Erythroblast (primary cell): ENCODE measurements at regions not wholly inside any gene's neighbourhood (a gene's known extent, or its start where the extent isn't known, plus 50 kb on each side); places are given as distances from the start of the nearest gene placed in this dataset.
"Not testable (repeated sequence)": the region's sequence is repeated elsewhere in the genome, so short reads cannot be mapped to it uniquely, and the experiment has no call there.

Experiments used
- DNase-seq, 2 experiments: peaks; one replicate each; lab custom pipeline; 2025; lab: John Stamatoyannopoulos, UW
- GATA1 ChIP-seq: IDR thresholded peaks from 2 replicates; pipeline ENCODE4 v1.6.1; 2011; ENCODE audit warnings: low read depth, mild to moderate bottlenecking, control low read depth, low read length, moderate library complexity
- POLR2A ChIP-seq: IDR thresholded peaks from 2 replicates; pipeline ENCODE4 v1.6.1; 2011; ENCODE audit warnings: mild to moderate bottlenecking, low read length

GRCh38 chr10:78460204-78460603 lies 426.5 kb downstream of the RPS24 start:
- no peak for DNase-seq

DNA sequence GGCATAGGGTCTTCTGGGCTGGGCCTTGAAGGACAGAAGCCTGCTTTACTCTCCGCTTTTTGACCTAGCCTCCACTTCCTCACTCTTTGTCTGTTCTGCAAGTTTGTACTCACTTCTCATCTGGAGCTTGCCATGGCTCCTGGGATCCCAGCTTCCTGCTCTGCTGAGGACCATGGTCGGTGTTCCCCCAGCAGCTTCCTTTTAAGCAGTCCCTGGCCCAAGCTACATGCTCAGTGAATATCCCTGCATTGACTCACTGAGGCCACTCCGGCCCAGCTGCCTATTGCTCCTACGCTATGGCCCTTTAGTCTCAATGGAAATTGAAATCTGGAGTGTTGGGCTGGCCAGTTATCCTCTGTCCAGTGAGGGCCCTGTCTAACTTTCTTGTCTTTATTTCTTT lies 427.7 kb downstream of the RPS24 start:
- DNase-seq: no peak
- TF ChIP-seq GATA1: no peak
- no peak for TF ChIP-seq POLR2A

More at GRCh38 chr10:78460204-78460603, 426.5 kb downstream of the RPS24 start:
- TF ChIP-seq POLR2A (no peak), GATA1 (no peak)

DNA sequence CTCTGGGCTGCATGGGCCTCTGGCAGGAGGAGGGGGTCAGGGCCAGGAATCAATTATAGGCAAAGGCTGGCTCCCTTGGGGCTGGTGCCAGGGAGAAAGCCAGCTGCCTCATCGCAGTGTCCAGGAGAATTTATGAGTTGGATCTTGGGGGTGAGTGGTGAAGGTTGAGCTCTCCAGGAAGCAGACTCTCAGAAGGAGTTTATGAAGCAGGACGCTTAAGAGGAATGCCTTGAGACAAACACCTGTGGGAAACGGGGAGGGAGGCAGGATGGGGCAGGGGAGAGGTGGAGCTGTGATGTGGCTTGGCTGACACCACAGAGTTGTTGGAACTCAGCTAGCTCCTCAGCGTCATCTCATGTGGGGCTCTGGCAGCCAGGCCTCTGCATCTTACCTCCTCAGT lies 428.5 kb downstream of the RPS24 start:
- DNase-seq: no peak
- TF ChIP-seq GATA1 (no peak), POLR2A (no peak)

- TF ChIP-seq POLR2A: no peak
- no peak for TF ChIP-seq GATA1
- DNase-seq: no peak
These were observed 429.1 kb downstream of the RPS24 start for GRCh38 chr10:78462726-78463228.

DNA sequence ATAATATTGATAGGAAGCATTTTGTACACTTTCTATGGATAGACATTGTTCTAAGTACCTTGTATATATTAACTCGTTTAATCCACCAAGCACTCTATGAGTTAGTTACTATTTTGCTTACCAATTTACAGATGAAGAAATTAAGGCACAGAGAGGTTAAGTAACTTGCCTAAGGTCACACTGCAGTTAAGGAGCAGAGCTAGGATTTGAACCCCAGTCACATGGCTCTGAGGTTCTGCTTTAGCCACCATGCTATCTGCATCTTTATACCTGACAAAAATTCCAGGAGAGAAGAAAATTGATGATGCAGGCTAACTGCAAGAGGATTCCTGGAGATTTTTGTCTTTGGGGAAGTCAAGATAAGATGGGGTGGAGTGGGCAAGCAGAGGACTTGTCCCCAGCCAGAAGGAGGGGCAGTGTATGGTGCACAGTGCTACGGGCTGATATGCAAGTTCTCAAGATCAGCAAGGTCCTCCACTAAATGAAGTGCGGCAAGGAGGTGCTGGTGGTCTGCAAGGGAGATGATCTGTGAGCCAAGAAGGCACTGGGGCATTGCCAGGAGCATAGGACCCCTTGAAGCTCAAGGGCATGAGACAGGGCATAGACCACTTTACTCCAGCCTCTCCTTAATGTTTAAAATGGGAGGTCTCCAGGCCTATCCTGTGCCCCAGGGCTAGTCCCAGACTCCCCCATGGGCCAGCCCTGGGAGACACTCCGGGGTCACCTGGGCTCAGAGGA lies 430.6 kb downstream of the RPS24 start:
- no peak for DNase-seq
- TF ChIP-seq POLR2A: no peak
- no peak for TF ChIP-seq GATA1

DNA sequence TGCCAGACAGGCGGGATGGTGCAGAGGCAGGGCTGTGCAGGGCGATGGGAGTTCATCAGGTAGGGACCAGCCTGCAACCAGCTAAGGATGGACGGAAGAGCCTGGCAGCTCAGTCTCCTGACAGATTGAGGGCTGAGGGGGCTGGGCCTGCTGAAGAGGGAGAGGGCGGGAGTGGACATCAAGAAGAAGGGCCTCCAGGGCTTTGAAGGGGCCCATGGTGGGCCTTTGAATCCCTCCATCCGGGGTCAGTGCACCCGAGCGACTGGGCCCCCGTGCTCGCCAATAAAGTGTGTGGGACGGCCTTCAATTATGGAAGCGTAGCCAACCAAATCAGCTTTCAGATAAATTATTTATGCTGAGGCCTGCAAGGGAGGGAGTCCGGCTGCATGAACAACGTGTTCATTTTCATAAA lies 431.2 kb downstream of the RPS24 start:
- DNase-seq: no peak
- TF ChIP-seq POLR2A: no peak
- no peak for TF ChIP-seq GATA1

DNA sequence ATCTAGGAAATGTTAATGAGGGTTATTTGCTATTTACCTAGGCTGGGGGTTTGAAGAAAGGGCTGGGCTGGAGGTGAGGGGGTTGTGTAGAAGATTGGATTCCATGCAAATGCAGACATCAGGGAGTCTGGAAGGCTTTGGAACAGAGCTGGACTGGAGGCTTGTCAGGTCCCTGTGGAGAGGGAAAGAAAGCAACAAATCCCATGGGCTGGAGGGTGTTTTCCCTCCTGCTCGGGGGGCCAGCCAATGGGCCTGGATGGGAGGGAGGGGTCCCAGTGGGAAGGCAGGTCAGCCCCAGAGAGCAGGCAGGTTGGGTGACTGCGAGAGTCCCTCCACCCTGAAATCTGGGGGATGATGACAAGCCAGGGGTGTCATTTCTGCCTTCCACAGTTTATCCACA lies 431.8 kb downstream of the RPS24 start:
- TF ChIP-seq POLR2A (no peak), GATA1 (no peak)
- DNase-seq: no peak

DNA sequence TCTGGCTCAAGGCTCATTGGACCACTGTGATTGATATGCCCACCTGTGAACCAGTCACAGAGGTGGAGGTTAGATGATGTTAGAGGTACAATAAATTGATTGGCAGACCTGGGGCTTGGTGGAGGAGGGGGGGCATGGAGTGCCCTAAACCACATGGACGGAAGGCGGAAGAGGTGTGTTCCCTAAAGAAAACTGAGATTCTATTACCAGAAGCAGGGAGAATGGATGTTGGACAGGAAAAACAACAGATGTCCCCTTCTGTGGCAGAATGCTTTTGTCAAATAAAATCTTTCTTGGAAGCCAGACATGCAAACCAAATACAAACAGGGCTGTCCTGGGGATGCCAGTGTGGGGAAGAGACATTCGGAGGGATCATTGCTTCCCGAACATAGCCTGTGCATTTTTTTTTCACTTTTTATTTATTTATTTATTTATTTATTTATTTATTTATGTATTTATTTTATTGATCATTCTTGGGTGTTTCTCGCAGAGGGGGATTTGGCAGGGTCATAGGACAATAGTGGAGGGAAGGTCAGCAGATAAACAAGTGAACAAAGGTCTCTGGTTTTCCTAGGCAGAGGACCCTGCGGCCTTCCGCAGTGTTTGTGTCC lies 433.9 kb downstream of the RPS24 start:
- DNase-seq: no peak
- TF ChIP-seq POLR2A (no peak), GATA1 (no peak)

DNA sequence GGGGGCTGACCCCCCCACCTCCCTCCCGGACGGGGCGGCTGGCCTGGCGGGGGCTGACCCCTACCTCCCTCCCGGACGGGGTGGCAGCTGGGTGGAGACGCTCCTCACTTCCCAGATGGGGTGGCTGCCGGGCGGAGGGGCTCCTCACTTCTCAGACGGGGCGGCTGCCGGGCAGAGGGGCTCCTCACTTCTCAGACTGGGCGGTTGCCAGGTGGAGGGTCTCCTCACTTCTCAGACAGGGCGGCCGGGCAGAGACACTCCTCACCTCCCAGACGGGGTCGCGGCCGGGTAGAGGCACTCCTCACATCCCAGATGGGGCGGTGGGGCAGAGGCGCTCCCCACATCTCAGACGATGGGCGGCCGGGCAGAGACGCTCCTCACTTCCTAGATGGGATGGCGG lies 435.1 kb downstream of the RPS24 start:
- not testable (repeated sequence) for DNase-seq

- no peak for TF ChIP-seq POLR2A
- no peak for TF ChIP-seq GATA1
- no peak for DNase-seq
These were observed 436.8 kb downstream of the RPS24 start for GRCh38 chr10:78470267-78471103.

DNA sequence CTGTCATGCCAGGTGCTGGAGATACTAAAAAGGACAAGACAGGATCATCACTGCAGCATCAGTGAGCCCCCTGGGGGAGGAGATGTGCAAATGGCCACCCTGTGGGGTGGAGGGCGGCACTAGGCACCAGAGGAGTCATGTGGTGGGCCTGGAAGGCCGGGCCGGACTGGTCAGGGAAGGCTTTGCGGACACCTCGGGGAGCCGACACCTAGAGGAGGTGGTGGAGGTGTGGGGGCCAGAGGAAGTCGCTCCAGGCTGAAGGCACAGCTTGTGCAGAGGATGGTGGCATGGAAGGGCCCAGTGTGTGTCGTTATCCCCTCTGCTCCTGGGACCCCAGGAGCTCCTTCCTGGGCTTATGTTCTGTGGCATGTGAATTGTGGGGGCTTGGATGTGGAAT lies 437.7 kb downstream of the RPS24 start:
- TF ChIP-seq POLR2A: no peak
- no peak for TF ChIP-seq GATA1
- no peak for DNase-seq

- no peak for DNase-seq
- TF ChIP-seq POLR2A (no peak), GATA1 (no peak)
These were observed 438.3 kb downstream of the RPS24 start for GRCh38 chr10:78471723-78472550.

DNA sequence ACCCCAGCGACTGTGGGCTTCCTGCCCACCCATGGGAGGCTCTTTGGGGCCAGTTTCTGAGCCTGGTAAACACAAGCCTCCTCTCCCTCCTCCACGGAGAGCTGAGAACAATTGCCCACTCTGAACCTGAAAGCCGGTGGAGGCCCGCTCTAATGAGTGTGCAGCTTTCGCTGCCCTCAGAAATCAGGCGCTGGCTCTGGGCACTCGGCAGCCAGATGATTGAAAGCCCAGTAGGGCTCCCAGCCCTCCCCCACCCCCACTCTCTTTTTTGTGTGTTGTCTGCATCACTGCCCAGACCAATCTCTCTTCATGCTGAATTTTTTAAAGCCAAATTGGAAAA lies 438.9 kb downstream of the RPS24 start:
- no peak for DNase-seq
- TF ChIP-seq POLR2A: no peak
- TF ChIP-seq GATA1: no peak

DNA sequence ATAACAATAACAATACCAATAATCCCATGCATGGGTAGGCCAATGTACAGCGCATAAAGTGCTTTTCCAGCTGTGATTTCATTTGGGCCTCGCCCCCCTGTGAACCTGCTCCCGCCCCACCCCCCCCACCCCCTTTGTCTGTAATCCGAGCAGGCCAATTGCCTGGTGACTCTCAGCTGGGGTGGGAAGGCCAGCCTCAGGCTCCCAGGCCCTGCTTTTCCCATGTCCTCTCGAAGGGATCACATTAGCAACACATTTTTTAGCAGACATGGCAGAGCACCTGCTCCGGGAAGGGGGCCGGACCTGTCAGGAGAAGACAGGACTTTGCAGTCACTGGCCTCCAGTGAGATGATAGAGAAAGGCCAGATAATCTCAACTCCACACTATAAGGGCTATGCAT lies 439.3 kb downstream of the RPS24 start:
- TF ChIP-seq POLR2A (no peak), GATA1 (no peak)
- DNase-seq: no peak
